ENCODE measurements at regions not wholly inside any gene's neighbourhood (a gene's known extent, or its start where the extent isn't known, plus 50 kb on each side); places are given as distances from the start of the nearest gene placed in this dataset.
"Not testable (repeated sequence)": the region's sequence is repeated elsewhere in the genome, so short reads cannot be mapped to it uniquely, and the experiment has no call there.

DNA sequence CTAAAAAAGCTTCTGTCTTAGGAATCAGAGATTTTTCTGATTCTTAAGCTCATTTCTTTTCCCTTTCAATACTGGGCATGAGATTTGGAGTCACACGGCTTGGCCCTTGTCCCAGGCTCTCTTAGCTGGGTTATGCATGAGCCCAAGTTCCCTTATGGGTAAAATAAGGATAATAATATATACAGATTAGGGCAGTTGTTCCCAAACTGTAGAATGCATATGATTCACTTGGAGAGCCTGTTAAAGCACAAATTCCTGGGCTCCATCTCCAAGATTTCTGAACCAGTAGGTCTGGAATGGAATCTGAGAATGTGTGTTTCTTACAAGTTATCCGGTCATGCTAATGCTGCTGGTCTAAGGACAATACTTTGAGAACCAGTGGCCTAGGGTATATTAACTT is 154.0 kb downstream of the REEP3 start:
- Histone ChIP-seq H3K36me3 (ENCODE audit: control insufficient read depth in 1 of 2, insufficient read depth in 2 of 2, low read length in 2 of 2) (no peaks in the 10 kb centered on the region), H3K27me3 (ENCODE audit: control insufficient read depth in 1 of 2, insufficient read depth in 2 of 2, low read length in 2 of 2) (no peaks in the 10 kb centered on the region), H3K9me3 (ENCODE audit: control insufficient read depth in 1 of 2, low read length in 2 of 2) (no peaks in the 10 kb centered on the region), H3K4me3 (ENCODE audit: low read depth in 1 of 2, low read length in 2 of 2) (no peak overlapping the region), H3K9ac (ENCODE audit: low read depth in 1 of 2, low read length in 2 of 2) (no peak overlapping the region), H3K27ac (ENCODE audit: low read depth, low read length) (no peak overlapping the region), H3K4me1 (ENCODE audit: control insufficient read depth in 1 of 2, insufficient read depth in 2 of 2, low read length in 2 of 2) (peaks cover 4 to 9% of the 10 kb centered on the region in 2 donors)

DNA sequence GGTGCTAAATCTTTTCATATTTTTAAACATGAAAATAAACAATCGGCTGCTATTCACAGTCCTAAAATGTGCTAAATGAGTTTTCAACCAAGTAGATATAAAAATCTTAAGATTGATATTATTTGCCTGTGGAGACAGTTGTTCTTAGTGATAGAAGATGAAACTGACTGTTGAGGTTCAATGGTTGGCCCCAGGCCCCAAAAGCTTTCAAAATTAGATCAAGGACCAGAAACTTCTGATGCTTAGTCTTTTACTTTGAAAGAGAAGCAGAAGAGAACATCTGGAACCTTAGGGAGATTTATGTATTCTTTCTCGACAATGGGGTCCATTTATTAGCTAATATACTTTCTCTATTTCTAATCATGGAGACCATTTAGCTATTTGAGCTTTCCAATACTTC is 155.8 kb downstream of the REEP3 start:
- no peaks in the 10 kb centered on the region for H3K9me3 ChIP-seq (ENCODE audit: control insufficient read depth in 1 of 2, low read length in 2 of 2)
- peaks cover under 1 to 4% of the 10 kb centered on the region in 2 donors for H3K4me1 ChIP-seq (ENCODE audit: control insufficient read depth in 1 of 2, insufficient read depth in 2 of 2, low read length in 2 of 2)
- no peaks in the 10 kb centered on the region for H3K27me3 ChIP-seq (ENCODE audit: control insufficient read depth in 1 of 2, insufficient read depth in 2 of 2, low read length in 2 of 2)
- H3K36me3 ChIP-seq (ENCODE audit: control insufficient read depth in 1 of 2, insufficient read depth in 2 of 2, low read length in 2 of 2): no peaks in the 10 kb centered on the region
- no peak overlapping the region for H3K9ac ChIP-seq (ENCODE audit: low read depth in 1 of 2, low read length in 2 of 2)
- H3K4me3 ChIP-seq (ENCODE audit: low read depth in 1 of 2, low read length in 2 of 2): no peak overlapping the region
- no peak overlapping the region for H3K27ac ChIP-seq (ENCODE audit: low read depth, low read length)

DNA sequence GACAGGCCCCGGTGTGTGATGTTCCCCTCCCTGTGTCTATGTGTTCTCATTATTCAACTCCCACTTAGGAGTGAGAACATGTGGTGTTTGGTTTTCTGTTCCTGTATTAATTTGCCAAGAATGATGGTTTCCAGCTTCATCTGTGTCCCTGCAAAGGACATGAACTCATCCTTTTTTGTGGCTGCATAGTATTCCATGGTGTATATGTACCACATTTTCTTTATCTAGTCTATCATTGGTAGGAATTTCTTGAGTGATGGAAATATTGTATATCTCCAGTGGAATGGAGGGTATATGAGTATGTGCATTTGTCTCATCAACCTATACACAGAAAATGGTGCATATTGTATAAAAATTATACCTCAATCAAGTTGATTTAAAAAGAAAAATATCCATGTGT is 159.3 kb downstream of the REEP3 start:
- not testable (repeated sequence) for H3K27ac ChIP-seq (ENCODE audit: low read depth, low read length); H3K4me1 ChIP-seq (ENCODE audit: control insufficient read depth in 1 of 2, insufficient read depth in 2 of 2, low read length in 2 of 2); H3K27me3 ChIP-seq (ENCODE audit: control insufficient read depth in 1 of 2, insufficient read depth in 2 of 2, low read length in 2 of 2); H3K9ac ChIP-seq (ENCODE audit: low read depth in 1 of 2, low read length in 2 of 2); H3K36me3 ChIP-seq (ENCODE audit: control insufficient read depth in 1 of 2, insufficient read depth in 2 of 2, low read length in 2 of 2); H3K4me3 ChIP-seq (ENCODE audit: low read depth in 1 of 2, low read length in 2 of 2); H3K9me3 ChIP-seq (ENCODE audit: control insufficient read depth in 1 of 2, low read length in 2 of 2)

DNA sequence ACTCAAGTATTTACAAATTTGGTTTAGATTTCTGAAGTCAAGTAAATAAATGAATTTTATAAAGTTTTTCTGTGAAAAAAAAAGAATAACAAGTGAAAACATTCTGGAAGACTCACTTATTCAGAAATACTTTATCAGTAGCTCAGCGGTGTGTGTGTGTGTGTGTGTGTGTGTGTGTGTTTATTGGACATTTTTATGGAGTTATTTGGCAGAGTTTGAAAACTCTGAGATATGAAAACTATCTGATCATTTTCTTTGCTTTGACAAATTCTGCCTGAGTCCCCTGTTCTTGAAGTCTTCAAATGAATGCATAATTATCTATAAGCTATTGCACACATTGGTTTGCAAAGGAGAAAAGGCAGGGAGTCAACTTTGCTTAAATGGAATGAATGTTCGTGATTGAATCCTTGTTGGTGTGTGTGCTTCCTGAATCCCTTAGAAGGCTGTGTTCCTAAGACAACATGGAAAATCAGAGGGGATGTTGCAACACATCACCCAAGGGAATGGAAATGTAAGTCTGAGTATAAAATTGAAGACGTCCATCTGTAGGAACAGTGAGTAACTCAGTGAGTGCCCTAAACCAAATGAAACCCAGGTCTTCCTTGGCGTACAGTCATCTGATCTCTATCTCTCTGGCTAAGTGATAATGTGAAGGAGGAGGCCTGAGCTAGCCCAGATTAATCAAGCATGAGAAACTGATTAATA is 160.9 kb downstream of the REEP3 start:
- no peak overlapping the region for H3K4me3 ChIP-seq (ENCODE audit: low read depth in 1 of 2, low read length in 2 of 2)
- H3K36me3 ChIP-seq (ENCODE audit: control insufficient read depth in 1 of 2, insufficient read depth in 2 of 2, low read length in 2 of 2): no peaks in the 10 kb centered on the region
- no peaks in the 10 kb centered on the region for H3K27me3 ChIP-seq (ENCODE audit: control insufficient read depth in 1 of 2, insufficient read depth in 2 of 2, low read length in 2 of 2)
- no peak overlapping the region for H3K27ac ChIP-seq (ENCODE audit: low read depth, low read length)
- H3K9me3 ChIP-seq (ENCODE audit: control insufficient read depth in 1 of 2, low read length in 2 of 2): no peaks in the 10 kb centered on the region
- no peaks in the 10 kb centered on the region for H3K4me1 ChIP-seq (ENCODE audit: control insufficient read depth in 1 of 2, insufficient read depth in 2 of 2, low read length in 2 of 2)
- H3K9ac ChIP-seq (ENCODE audit: low read depth in 1 of 2, low read length in 2 of 2): no peak overlapping the region

DNA sequence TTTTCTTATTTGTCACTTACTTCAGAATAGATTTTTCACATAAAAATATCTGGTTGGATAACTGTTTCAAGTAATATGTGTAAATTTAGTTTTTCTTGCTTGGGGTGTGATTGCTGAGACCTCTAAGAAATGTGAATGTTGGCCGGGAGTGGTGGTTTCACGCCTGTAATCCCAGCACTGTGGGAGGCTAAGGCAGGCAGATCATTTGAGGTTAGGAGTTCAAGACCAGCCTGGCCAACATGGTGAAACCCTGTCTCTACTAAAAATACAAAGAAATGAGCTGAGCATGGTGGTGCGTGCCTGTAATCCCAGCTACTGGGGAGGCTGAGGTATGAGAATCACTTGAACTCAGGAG is 161.5 kb downstream of the REEP3 start:
- not testable (repeated sequence) for H3K4me3 ChIP-seq (ENCODE audit: low read depth in 1 of 2, low read length in 2 of 2); H3K9ac ChIP-seq (ENCODE audit: low read depth in 1 of 2, low read length in 2 of 2); H3K9me3 ChIP-seq (ENCODE audit: control insufficient read depth in 1 of 2, low read length in 2 of 2); H3K4me1 ChIP-seq (ENCODE audit: control insufficient read depth in 1 of 2, insufficient read depth in 2 of 2, low read length in 2 of 2); H3K27ac ChIP-seq (ENCODE audit: low read depth, low read length); H3K27me3 ChIP-seq (ENCODE audit: control insufficient read depth in 1 of 2, insufficient read depth in 2 of 2, low read length in 2 of 2); H3K36me3 ChIP-seq (ENCODE audit: control insufficient read depth in 1 of 2, insufficient read depth in 2 of 2, low read length in 2 of 2)

DNA sequence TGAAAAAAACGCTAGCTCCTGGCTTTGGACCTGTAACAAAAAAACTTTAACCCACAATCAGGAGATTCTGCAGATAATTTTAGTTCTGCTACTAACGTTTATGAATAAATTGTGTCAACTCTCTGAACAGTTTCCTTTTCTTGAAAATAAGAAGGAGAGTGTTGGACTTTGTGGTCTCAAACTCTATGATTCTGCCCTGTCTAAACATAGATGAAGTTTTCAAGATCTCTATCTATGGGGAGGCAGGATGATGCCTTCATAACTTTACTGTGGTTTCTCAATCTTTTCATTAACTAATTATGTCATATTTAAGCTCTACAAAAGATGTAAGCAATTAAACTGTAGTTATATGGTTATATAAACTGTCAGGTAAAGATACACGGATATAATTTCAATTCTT is 162.0 kb downstream of the REEP3 start:
- Histone ChIP-seq H3K9ac (ENCODE audit: low read depth in 1 of 2, low read length in 2 of 2) (no peak overlapping the region), H3K4me3 (ENCODE audit: low read depth in 1 of 2, low read length in 2 of 2) (no peak overlapping the region), H3K9me3 (ENCODE audit: control insufficient read depth in 1 of 2, low read length in 2 of 2) (no peaks in the 10 kb centered on the region), H3K27me3 (ENCODE audit: control insufficient read depth in 1 of 2, insufficient read depth in 2 of 2, low read length in 2 of 2) (no peaks in the 10 kb centered on the region), H3K27ac (ENCODE audit: low read depth, low read length) (no peak overlapping the region), H3K4me1 (ENCODE audit: control insufficient read depth in 1 of 2, insufficient read depth in 2 of 2, low read length in 2 of 2) (no peaks in the 10 kb centered on the region), H3K36me3 (ENCODE audit: control insufficient read depth in 1 of 2, insufficient read depth in 2 of 2, low read length in 2 of 2) (no peaks in the 10 kb centered on the region)

DNA sequence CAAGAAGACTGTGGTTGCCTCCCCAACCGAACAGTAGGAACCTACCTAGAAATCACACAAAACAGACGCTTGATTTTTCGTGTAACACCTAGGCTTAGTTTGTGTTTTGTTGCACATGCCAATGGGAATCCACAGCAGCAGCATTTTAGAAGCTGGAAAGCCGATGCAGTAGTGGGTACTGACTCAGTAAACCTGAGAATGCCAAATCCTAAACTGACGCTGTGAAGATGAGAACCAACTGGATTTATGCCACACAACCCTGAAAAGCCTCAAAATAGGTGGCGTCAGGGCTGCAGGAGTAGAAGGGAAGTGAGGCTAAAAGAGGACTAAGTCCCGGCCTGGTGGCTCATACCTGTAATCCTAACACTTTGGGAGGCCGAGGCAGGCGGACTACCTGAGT is 162.5 kb downstream of the REEP3 start:
- Histone ChIP-seq H3K27me3 (ENCODE audit: control insufficient read depth in 1 of 2, insufficient read depth in 2 of 2, low read length in 2 of 2) (no peaks in the 10 kb centered on the region), H3K4me3 (ENCODE audit: low read depth in 1 of 2, low read length in 2 of 2) (no peak overlapping the region), H3K36me3 (ENCODE audit: control insufficient read depth in 1 of 2, insufficient read depth in 2 of 2, low read length in 2 of 2) (no peaks in the 10 kb centered on the region), H3K4me1 (ENCODE audit: control insufficient read depth in 1 of 2, insufficient read depth in 2 of 2, low read length in 2 of 2) (no peaks in the 10 kb centered on the region), H3K27ac (ENCODE audit: low read depth, low read length) (no peak overlapping the region), H3K9me3 (ENCODE audit: control insufficient read depth in 1 of 2, low read length in 2 of 2) (no peaks in the 10 kb centered on the region), H3K9ac (ENCODE audit: low read depth in 1 of 2, low read length in 2 of 2) (no peak overlapping the region)

DNA sequence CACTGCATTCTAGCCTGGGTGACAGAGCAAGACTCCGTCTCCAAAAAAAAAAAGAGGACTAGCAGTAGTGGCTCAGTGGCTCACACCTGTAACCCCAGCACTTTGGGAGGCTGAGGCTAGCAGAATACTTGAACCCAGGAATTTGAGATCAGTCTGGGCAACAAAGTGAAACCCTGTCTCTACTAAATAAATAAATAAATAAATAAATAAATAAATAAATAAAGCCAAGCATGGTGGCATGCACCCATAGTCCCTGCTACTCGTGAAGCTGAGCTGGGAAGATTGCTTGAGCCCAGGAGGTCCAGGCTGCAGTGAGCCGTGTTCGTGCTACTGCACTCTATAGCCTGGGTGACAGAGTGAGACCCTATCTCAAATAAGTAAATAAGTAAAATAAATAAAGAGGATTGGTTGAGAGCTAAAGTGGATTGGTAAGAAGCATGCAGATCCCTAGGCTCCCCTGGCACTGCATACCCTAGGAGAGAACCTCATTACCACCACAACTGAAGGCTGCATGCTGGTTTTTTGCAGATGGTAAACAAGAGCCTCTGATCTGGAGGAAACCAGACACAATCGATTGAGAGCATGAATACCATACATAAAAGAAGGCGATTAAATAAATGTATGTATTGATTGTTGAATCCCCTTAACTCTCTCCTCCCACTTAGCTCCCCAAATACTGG is 163.2 kb downstream of the REEP3 start:
- no peaks in the 10 kb centered on the region for H3K27me3 ChIP-seq (ENCODE audit: control insufficient read depth in 1 of 2, insufficient read depth in 2 of 2, low read length in 2 of 2)
- H3K9me3 ChIP-seq (ENCODE audit: control insufficient read depth in 1 of 2, low read length in 2 of 2): no peaks in the 10 kb centered on the region
- H3K4me1 ChIP-seq (ENCODE audit: control insufficient read depth in 1 of 2, insufficient read depth in 2 of 2, low read length in 2 of 2): no peaks in the 10 kb centered on the region
- no peaks in the 10 kb centered on the region for H3K36me3 ChIP-seq (ENCODE audit: control insufficient read depth in 1 of 2, insufficient read depth in 2 of 2, low read length in 2 of 2)
- H3K4me3 ChIP-seq (ENCODE audit: low read depth in 1 of 2, low read length in 2 of 2): no peak overlapping the region
- H3K9ac ChIP-seq (ENCODE audit: low read depth in 1 of 2, low read length in 2 of 2): no peak overlapping the region
- H3K27ac ChIP-seq (ENCODE audit: low read depth, low read length): no peak overlapping the region

DNA sequence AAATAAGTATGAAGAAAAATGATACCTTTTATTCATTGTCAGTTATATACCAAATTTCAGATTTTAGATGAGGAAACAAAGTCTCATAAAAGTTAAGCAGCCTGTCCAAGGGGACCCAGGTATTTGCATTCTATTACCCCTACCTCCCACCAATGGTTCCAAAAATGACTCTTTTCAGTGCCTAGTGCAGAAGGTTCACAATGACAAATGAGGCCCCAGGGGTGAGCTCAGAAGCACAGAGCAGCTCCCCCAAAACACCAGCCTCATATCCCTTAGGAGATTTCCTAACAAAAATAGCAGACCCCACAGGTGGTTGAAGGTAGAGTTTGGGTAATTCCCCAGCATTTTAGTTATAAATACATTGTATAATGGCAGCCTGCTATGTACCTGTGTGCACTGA is 168.6 kb downstream of the REEP3 start:
- H3K27me3 ChIP-seq (ENCODE audit: control insufficient read depth in 1 of 2, insufficient read depth in 2 of 2, low read length in 2 of 2): no peaks in the 10 kb centered on the region
- H3K4me3 ChIP-seq (ENCODE audit: low read depth in 1 of 2, low read length in 2 of 2): no peak overlapping the region
- H3K27ac ChIP-seq (ENCODE audit: low read depth, low read length): no peak overlapping the region
- H3K9me3 ChIP-seq (ENCODE audit: control insufficient read depth in 1 of 2, low read length in 2 of 2): no peaks in the 10 kb centered on the region
- H3K4me1 ChIP-seq (ENCODE audit: control insufficient read depth in 1 of 2, insufficient read depth in 2 of 2, low read length in 2 of 2): no peaks in the 10 kb centered on the region
- H3K9ac ChIP-seq (ENCODE audit: low read depth in 1 of 2, low read length in 2 of 2): no peak overlapping the region
- H3K36me3 ChIP-seq (ENCODE audit: control insufficient read depth in 1 of 2, insufficient read depth in 2 of 2, low read length in 2 of 2): no peaks in the 10 kb centered on the region

DNA sequence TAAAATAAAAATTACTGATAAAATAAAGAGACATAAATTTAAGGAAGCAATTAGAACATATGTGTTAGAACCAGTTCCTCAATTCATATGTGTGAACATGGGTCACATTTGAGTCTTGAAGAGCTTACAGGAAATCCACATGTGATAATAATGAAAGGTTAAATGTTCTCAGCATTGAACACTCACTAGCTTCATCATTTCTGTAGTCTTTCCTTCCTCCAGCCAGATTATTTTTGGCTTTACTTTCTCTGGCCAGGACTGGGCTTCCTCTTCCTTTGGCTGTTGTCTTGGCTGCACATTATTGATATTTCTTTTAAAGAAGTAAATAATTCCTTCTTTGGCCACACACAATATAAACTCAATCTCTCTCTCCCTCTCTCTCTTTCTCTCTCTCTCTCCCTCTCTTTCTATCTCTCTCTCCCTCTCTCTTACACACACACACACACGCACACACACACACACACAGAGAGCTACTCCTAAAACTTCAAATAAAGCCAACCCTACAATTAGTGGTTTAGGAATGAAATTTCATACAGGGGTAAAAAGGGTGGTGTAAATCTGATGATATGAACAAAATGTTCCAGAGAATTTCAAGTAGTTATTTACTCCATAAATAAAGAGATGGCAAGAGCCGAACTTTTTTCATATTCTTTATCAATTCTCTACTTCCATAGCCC is 171.2 kb downstream of the REEP3 start:
- Histone ChIP-seq H3K27me3 (ENCODE audit: control insufficient read depth in 1 of 2, insufficient read depth in 2 of 2, low read length in 2 of 2) (no peaks in the 10 kb centered on the region), H3K36me3 (ENCODE audit: control insufficient read depth in 1 of 2, insufficient read depth in 2 of 2, low read length in 2 of 2) (no peaks in the 10 kb centered on the region), H3K27ac (ENCODE audit: low read depth, low read length) (no peak overlapping the region), H3K9me3 (ENCODE audit: control insufficient read depth in 1 of 2, low read length in 2 of 2) (no peaks in the 10 kb centered on the region), H3K4me3 (ENCODE audit: low read depth in 1 of 2, low read length in 2 of 2) (no peak overlapping the region), H3K9ac (ENCODE audit: low read depth in 1 of 2, low read length in 2 of 2) (no peak overlapping the region), H3K4me1 (ENCODE audit: control insufficient read depth in 1 of 2, insufficient read depth in 2 of 2, low read length in 2 of 2) (no peaks in the 10 kb centered on the region)
